GM19463 (cell line): ENCODE measurements at regions not wholly inside any gene's neighbourhood (a gene's known extent, or its start where the extent isn't known, plus 50 kb on each side); places are given as distances from the start of the nearest gene placed in this dataset.
"Not testable (repeated sequence)": the region's sequence is repeated elsewhere in the genome, so short reads cannot be mapped to it uniquely, and the experiment has no call there.

Experiments
- ATAC-seq: cut with Tn5 transposase; IDR thresholded peaks from one replicate; pipeline ENCODE4 v1.9.1; 2021; ENCODE audit warnings: mild to moderate bottlenecking, moderate library complexity; ENCODE audit not compliant: unreplicated experiment

GRCh38 chr1:83060651-83061390, 938.1 kb downstream of the TTLL7 start:
- no peak for ATAC-seq

- no peak for ATAC-seq
These were observed 938.7 kb downstream of the TTLL7 start for GRCh38 chr1:83060221-83060620.

GRCh38 chr1:83058327-83058726, 940.6 kb downstream of the TTLL7 start:
- no peak for ATAC-seq

GRCh38 chr1:83055391-83056170, 943.4 kb downstream of the TTLL7 start:
- no peak for ATAC-seq

- no peak for ATAC-seq
These were observed 945.5 kb downstream of the TTLL7 start for GRCh38 chr1:83053446-83053845.

- no peak for ATAC-seq
These were observed 946.1 kb downstream of the TTLL7 start for GRCh38 chr1:83052865-83053264.

- not testable (repeated sequence) for ATAC-seq
These were observed 947.9 kb downstream of the TTLL7 start for GRCh38 chr1:83051053-83051452.

- ATAC-seq, result no peak
These were observed 955.7 kb downstream of the TTLL7 start for GRCh38 chr1:83043244-83043643.

GRCh38 chr1:83039091-83039490, 959.8 kb downstream of the TTLL7 start:
- not testable (repeated sequence) for ATAC-seq

GRCh38 chr1:83034851-83035250, 964.1 kb downstream of the TTLL7 start:
- ATAC-seq, result no peak

GRCh38 chr1:83033682-83034081, 965.2 kb downstream of the TTLL7 start:
- ATAC-seq, result no peak

- ATAC-seq, result no peak
These were observed 969.0 kb downstream of the TTLL7 start for GRCh38 chr1:83029916-83030315.

GRCh38 chr1:83029050-83029449, 969.9 kb downstream of the TTLL7 start:
- ATAC-seq, result no peak

- no peak for ATAC-seq
These were observed 970.5 kb downstream of the TTLL7 start for GRCh38 chr1:83028467-83028866.

- no peak for ATAC-seq
These were observed 971.4 kb downstream of the TTLL7 start for GRCh38 chr1:83027511-83027910.

GRCh38 chr1:83026745-83027144, 972.2 kb downstream of the TTLL7 start:
- ATAC-seq, result no peak

- no peak for ATAC-seq
These were observed 974.6 kb downstream of the TTLL7 start for GRCh38 chr1:83024251-83024767.

- ATAC-seq, result no peak
These were observed 975.7 kb downstream of the TTLL7 start for GRCh38 chr1:83023212-83023611.

GRCh38 chr1:83022206-83022605, 976.7 kb downstream of the TTLL7 start:
- ATAC-seq, result no peak

- ATAC-seq, result no peak
These were observed 981.2 kb downstream of the TTLL7 start for GRCh38 chr1:83017701-83018100.

GRCh38 chr1:83017276-83017675, 981.7 kb downstream of the TTLL7 start:
- no peak for ATAC-seq

- ATAC-seq, result no peak
These were observed 982.5 kb downstream of the TTLL7 start for GRCh38 chr1:83016354-83016849.
